SK-N-SH treated with all-trans-retinoic acid at 6 μM for 48 hours (cell line): ENCODE measurements at regions not wholly inside any gene's neighbourhood (a gene's known extent, or its start where the extent isn't known, plus 50 kb on each side); places are given as distances from the start of the nearest gene placed in this dataset.

Source experiments
- ATAC-seq: fragments of 200-7000 bp; cut with Tn5 transposase; 3 replicates; pipeline ENCODE4 v1.9.1; 2020; ENCODE audit warnings: mild to moderate bottlenecking, moderate library complexity
- BACH2 ChIP-seq: fragments of 250-450 bp; sonication (Bioruptor Pico); IDR thresholded peaks from 2 replicates; pipeline ENCODE4 v1.9.0; 2021; ENCODE audit warnings: mild to moderate bottlenecking, borderline replicate concordance
- CSDC2 ChIP-seq: fragments of 250-450 bp; sonication (Bioruptor Pico); IDR thresholded peaks from 2 replicates; pipeline ENCODE4 v1.5.0; 2020; ENCODE audit warnings: mild to moderate bottlenecking, moderate library complexity
- ESRRG ChIP-seq: fragments of 250-450 bp; sonication (Bioruptor Pico); IDR thresholded peaks from 2 replicates; pipeline ENCODE4 v1.6.1; 2021; ENCODE audit warnings: mild to moderate bottlenecking
- GLIS3 ChIP-seq: fragments of 250-450 bp; sonication (Bioruptor Pico); IDR thresholded peaks from 2 replicates; pipeline ENCODE4 v1.5.0; 2020; ENCODE audit warnings: mild to moderate bottlenecking, moderate library complexity
- ISL1 ChIP-seq: fragments of 250-450 bp; sonication (Bioruptor Pico); IDR thresholded peaks from 2 replicates; pipeline ENCODE4 v2.1.2; 2022; ENCODE audit warnings: mild to moderate bottlenecking, moderate library complexity
- OSR1 ChIP-seq: fragments of 250-450 bp; sonication (Bioruptor Pico); IDR thresholded peaks from 2 replicates; pipeline ENCODE4 v1.8.0; 2022; ENCODE audit warnings: moderate library complexity, mild to moderate bottlenecking, inconsistent platforms
- PPARA ChIP-seq: fragments of 250-450 bp; sonication (Bioruptor Pico); IDR thresholded peaks from 2 replicates; pipeline ENCODE4 v1.5.0; 2020; ENCODE audit warnings: mild to moderate bottlenecking, borderline replicate concordance
- RARB ChIP-seq: fragments of 250-450 bp; sonication (Bioruptor Pico); IDR thresholded peaks from 2 replicates; pipeline ENCODE4 v1.8.0; 2021; ENCODE audit warnings: mild to moderate bottlenecking, moderate library complexity
- TCF4 ChIP-seq: fragments of 250-450 bp; sonication (Bioruptor Pico); IDR thresholded peaks from 2 replicates; pipeline ENCODE4 v1.8.0; 2021; ENCODE audit warnings: mild to moderate bottlenecking, moderate library complexity, borderline replicate concordance
- TOX ChIP-seq: fragments of 250-450 bp; sonication (Bioruptor Pico); IDR thresholded peaks from 2 replicates; pipeline ENCODE4 v1.8.0; 2021; ENCODE audit warnings: mild to moderate bottlenecking, moderate library complexity, borderline replicate concordance
- ZC3H10 ChIP-seq: fragments of 250-450 bp; sonication (Bioruptor Pico); IDR thresholded peaks from 2 replicates; pipeline ENCODE4 v1.5.1; 2021; ENCODE audit warnings: mild to moderate bottlenecking, moderate library complexity
- ZFP3 ChIP-seq: fragments of 250-450 bp; sonication (Bioruptor Pico); IDR thresholded peaks from 2 replicates; pipeline ENCODE4 v1.5.0; 2020; ENCODE audit warnings: mild to moderate bottlenecking, moderate library complexity
- ZFP30 ChIP-seq: fragments of 450-650 bp; formaldehyde crosslinking; IDR thresholded peaks from 2 replicates; pipeline ENCODE4 v1.5.0; 2022; ENCODE audit warnings: mild to moderate bottlenecking, moderate library complexity
- ZNF565 ChIP-seq: fragments of 450-650 bp; formaldehyde crosslinking; conservative IDR thresholded peaks from 2 replicates; pipeline ENCODE4 v1.5.0; 2020; ENCODE audit warnings: low read depth, mild to moderate bottlenecking, moderate library complexity
- ZNF70 ChIP-seq: fragments of 450-650 bp; formaldehyde crosslinking; IDR thresholded peaks from 2 replicates; pipeline ENCODE4 v1.5.0; 2020; ENCODE audit warnings: mild to moderate bottlenecking, moderate library complexity
- ZNF8 ChIP-seq: fragments of 450-650 bp; formaldehyde crosslinking; IDR thresholded peaks from 2 replicates; pipeline ENCODE4 v1.5.0; 2020; ENCODE audit warnings: mild to moderate bottlenecking, moderate library complexity
- TF ChIP-seq, protein P1 (sequence below): fragments of 250-450 bp; sonication (Bioruptor Pico); IDR thresholded peaks from 2 replicates; pipeline ENCODE4 v1.5.1; 2021; ENCODE audit warnings: mild to moderate bottlenecking, moderate library complexity
- TF ChIP-seq, protein P2 (sequence below): fragments of 250-450 bp; sonication (Bioruptor Pico); IDR thresholded peaks from 2 replicates; pipeline ENCODE4 v1.8.0; 2020; ENCODE audit warnings: mild to moderate bottlenecking, moderate library complexity, borderline replicate concordance
- TF ChIP-seq, protein P3 (sequence below): fragments of 250-450 bp; sonication (Bioruptor Pico); IDR thresholded peaks from 2 replicates; pipeline ENCODE4 v1.8.0; 2021; ENCODE audit warnings: low read depth, mild to moderate bottlenecking, moderate library complexity, borderline replicate concordance
- TF ChIP-seq, protein P4 (sequence below): fragments of 250-450 bp; sonication (Bioruptor Pico); IDR thresholded peaks from 2 replicates; pipeline ENCODE4 v1.5.1; 2020; ENCODE audit warnings: low read depth, mild to moderate bottlenecking, moderate library complexity
- TF ChIP-seq, protein P5 (sequence below): fragments of 250-450 bp; sonication (Bioruptor Pico); IDR thresholded peaks from 2 replicates; pipeline ENCODE4 v1.5.0; 2020; ENCODE audit warnings: mild to moderate bottlenecking, moderate library complexity

DNA sequence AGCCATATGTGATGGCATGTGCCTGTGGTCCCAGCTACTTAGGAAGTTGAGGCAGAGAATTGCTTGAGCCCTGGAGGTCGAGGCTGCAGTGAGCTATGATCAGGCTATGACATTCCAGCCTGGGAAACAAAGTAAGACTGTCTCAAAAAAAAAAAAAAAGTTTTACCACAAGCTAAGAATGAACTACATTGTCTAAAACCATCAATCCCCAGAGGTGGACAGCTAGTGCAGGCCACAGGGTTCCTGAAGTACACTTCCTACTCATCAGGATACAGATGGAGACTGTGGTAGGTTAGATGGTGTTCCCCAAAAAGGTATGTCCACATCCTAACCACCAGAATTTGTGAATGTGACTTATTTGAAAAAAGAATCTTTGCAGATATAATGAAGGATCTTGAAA lies 63.5 kb upstream of the DOCK9 start:
- TF ChIP-seq, protein P1, sequence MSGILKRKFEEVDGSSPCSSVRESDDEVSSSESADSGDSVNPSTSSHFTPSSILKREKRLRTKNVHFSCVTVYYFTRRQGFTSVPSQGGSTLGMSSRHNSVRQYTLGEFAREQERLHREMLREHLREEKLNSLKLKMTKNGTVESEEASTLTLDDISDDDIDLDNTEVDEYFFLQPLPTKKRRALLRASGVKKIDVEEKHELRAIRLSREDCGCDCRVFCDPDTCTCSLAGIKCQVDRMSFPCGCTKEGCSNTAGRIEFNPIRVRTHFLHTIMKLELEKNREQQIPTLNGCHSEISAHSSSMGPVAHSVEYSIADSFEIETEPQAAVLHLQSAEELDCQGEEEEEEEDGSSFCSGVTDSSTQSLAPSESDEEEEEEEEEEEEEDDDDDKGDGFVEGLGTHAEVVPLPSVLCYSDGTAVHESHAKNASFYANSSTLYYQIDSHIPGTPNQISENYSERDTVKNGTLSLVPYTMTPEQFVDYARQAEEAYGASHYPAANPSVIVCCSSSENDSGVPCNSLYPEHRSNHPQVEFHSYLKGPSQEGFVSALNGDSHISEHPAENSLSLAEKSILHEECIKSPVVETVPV, result no peak
- TF ChIP-seq TOX (no peak), ZC3H10 (CRISPR knock-in tag) (no peak), TCF4 (CRISPR knock-in tag) (no peak), ZFP30 (CRISPR knock-in tag) (no peak), OSR1 (CRISPR knock-in tag) (no peak), GLIS3 (CRISPR knock-in tag) (no peak), PPARA (CRISPR knock-in tag) (no peak), ZNF8 (CRISPR knock-in tag) (no peak), CSDC2 (CRISPR knock-in tag) (no peak), ZFP3 (CRISPR knock-in tag) (no peak), ZNF565 (no peak), ZNF70 (CRISPR knock-in tag) (no peak), BACH2 (no peak), ESRRG (CRISPR knock-in tag) (no peak)
- TF ChIP-seq, protein P2, sequence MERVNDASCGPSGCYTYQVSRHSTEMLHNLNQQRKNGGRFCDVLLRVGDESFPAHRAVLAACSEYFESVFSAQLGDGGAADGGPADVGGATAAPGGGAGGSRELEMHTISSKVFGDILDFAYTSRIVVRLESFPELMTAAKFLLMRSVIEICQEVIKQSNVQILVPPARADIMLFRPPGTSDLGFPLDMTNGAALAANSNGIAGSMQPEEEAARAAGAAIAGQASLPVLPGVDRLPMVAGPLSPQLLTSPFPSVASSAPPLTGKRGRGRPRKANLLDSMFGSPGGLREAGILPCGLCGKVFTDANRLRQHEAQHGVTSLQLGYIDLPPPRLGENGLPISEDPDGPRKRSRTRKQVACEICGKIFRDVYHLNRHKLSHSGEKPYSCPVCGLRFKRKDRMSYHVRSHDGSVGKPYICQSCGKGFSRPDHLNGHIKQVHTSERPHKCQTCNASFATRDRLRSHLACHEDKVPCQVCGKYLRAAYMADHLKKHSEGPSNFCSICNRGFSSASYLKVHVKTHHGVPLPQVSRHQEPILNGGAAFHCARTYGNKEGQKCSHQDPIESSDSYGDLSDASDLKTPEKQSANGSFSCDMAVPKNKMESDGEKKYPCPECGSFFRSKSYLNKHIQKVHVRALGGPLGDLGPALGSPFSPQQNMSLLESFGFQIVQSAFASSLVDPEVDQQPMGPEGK (CRISPR knock-in tag), result no peak
- TF ChIP-seq, protein P3, sequence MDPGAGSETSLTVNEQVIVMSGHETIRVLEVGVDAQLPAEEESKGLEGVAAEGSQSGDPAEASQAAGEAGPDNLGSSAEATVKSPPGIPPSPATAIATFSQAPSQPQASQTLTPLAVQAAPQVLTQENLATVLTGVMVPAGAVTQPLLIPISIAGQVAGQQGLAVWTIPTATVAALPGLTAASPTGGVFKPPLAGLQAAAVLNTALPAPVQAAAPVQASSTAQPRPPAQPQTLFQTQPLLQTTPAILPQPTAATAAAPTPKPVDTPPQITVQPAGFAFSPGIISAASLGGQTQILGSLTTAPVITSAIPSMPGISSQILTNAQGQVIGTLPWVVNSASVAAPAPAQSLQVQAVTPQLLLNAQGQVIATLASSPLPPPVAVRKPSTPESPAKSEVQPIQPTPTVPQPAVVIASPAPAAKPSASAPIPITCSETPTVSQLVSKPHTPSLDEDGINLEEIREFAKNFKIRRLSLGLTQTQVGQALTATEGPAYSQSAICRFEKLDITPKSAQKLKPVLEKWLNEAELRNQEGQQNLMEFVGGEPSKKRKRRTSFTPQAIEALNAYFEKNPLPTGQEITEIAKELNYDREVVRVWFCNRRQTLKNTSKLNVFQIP (CRISPR knock-in tag), result no peak
- TF ChIP-seq, protein P4, sequence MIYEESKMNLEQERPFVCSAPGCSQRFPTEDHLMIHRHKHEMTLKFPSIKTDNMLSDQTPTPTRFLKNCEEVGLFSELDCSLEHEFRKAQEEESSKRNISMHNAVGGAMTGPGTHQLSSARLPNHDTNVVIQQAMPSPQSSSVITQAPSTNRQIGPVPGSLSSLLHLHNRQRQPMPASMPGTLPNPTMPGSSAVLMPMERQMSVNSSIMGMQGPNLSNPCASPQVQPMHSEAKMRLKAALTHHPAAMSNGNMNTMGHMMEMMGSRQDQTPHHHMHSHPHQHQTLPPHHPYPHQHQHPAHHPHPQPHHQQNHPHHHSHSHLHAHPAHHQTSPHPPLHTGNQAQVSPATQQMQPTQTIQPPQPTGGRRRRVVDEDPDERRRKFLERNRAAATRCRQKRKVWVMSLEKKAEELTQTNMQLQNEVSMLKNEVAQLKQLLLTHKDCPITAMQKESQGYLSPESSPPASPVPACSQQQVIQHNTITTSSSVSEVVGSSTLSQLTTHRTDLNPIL (CRISPR knock-in tag), result no peak
- no peak for ATAC-seq

DNA sequence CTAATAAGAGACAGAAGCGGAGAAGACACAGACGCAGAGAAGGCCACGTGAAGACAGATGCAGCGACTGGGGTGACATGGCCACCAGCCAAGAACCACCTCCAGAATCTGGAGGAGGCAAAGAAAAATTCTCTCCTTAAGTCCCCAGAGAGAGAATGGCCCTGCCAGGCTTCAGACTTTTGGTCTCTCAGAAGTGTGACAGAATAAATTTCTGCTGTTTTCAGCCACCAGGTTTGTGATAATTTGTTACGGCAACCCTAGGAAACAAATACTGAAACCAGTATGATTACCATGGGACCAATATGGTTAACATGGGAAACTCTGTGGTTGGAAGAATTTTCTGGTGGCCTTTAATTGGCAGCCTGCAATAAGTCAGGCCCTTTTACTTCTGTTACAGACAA lies 63.9 kb upstream of the DOCK9 start:
- TF ChIP-seq ZFP30 (CRISPR knock-in tag) (no peak), CSDC2 (CRISPR knock-in tag) (no peak), TOX (no peak), PPARA (CRISPR knock-in tag) (no peak), GLIS3 (CRISPR knock-in tag) (no peak), ZNF565 (no peak), ISL1 (CRISPR knock-in tag) (no peak), ZC3H10 (CRISPR knock-in tag) (no peak), RARB (CRISPR knock-in tag) (no peak), ZNF8 (CRISPR knock-in tag) (no peak), ESRRG (CRISPR knock-in tag) (no peak)
- TF ChIP-seq, protein P5, sequence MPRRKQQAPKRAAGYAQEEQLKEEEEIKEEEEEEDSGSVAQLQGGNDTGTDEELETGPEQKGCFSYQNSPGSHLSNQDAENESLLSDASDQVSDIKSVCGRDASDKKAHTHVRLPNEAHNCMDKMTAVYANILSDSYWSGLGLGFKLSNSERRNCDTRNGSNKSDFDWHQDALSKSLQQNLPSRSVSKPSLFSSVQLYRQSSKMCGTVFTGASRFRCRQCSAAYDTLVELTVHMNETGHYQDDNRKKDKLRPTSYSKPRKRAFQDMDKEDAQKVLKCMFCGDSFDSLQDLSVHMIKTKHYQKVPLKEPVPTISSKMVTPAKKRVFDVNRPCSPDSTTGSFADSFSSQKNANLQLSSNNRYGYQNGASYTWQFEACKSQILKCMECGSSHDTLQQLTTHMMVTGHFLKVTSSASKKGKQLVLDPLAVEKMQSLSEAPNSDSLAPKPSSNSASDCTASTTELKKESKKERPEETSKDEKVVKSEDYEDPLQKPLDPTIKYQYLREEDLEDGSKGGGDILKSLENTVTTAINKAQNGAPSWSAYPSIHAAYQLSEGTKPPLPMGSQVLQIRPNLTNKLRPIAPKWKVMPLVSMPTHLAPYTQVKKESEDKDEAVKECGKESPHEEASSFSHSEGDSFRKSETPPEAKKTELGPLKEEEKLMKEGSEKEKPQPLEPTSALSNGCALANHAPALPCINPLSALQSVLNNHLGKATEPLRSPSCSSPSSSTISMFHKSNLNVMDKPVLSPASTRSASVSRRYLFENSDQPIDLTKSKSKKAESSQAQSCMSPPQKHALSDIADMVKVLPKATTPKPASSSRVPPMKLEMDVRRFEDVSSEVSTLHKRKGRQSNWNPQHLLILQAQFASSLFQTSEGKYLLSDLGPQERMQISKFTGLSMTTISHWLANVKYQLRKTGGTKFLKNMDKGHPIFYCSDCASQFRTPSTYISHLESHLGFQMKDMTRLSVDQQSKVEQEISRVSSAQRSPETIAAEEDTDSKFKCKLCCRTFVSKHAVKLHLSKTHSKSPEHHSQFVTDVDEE (CRISPR knock-in tag), result no peak
- TF ChIP-seq, protein P1, result no peak
- no peak for ATAC-seq
